ENCODE measurements at regions not wholly inside any gene's neighbourhood (a gene's known extent, or its start where the extent isn't known, plus 50 kb on each side); places are given as distances from the start of the nearest gene placed in this dataset.

DNA sequence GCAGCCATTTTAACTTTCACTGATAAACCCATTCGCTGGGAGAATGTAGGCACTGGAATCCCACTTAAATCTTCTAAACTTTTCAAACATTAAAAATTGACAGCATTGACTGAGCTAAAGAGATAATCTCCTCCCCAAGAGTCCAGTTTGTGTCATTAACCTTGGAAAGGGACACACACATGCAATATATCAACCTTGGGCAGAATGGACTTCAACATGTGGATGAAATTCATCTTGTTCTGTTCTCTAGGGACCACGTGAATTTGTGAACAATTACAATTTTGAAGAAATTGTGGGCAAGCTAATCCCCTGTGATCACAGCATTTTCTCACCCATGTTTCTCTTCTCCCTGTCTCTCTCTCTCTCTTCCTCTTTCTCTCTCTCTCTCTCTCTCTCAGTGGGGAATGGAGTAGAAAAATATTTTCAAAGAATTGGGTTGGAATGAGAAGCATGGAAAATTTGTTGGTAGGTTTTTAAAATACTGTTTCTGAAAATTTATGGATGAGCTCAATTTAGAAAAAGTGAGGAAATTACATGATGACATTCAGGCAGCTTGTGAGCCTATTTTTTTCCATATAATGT, 553.7 kb downstream of the EBF1 start:
- TF ChIP-seq, protein P1, sequence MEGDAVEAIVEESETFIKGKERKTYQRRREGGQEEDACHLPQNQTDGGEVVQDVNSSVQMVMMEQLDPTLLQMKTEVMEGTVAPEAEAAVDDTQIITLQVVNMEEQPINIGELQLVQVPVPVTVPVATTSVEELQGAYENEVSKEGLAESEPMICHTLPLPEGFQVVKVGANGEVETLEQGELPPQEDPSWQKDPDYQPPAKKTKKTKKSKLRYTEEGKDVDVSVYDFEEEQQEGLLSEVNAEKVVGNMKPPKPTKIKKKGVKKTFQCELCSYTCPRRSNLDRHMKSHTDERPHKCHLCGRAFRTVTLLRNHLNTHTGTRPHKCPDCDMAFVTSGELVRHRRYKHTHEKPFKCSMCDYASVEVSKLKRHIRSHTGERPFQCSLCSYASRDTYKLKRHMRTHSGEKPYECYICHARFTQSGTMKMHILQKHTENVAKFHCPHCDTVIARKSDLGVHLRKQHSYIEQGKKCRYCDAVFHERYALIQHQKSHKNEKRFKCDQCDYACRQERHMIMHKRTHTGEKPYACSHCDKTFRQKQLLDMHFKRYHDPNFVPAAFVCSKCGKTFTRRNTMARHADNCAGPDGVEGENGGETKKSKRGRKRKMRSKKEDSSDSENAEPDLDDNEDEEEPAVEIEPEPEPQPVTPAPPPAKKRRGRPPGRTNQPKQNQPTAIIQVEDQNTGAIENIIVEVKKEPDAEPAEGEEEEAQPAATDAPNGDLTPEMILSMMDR (IDR thresholded peaks at IDR 0.05): no peak
- TF ChIP-seq POLR2AphosphoS5 (IDR thresholded peaks at IDR 0.05): no peak

Measured in esophagus muscularis mucosa (tissue), 3 donors.